ENCODE measurements at regions not wholly inside any gene's neighbourhood (a gene's known extent, or its start where the extent isn't known, plus 50 kb on each side); places are given as distances from the start of the nearest gene placed in this dataset.

DNA sequence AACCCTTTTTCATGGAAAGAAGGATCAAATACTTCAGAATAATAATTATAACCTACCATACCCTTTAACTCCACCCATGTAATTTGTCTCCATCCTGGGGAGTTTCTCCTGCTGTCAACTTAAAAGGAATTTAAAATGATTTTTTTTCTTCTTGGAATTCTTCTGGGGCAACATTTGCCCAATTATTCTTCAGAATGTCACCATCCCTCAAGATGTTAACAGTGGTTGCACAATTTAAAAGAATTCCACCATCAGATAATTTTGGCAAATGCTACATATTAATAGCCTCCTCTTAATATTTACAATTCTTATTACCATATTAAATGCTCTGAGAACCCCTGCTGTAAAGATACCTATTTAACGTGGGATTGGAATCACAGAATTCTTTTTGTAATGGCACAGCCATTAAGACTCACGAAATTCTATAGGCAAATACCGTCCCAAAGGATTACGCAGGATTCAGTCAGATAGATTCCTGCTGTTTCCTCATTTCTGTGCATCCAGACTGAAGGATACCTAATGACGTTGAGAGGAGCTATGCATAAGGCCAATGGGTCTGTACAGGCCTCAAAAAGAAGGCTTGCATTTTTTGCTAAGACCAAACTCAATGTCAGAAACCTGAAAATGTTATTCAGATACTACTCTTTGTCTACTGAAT, 177.5 kb downstream of the DAD1 start:
- Histone ChIP-seq H3K36me3 (no peaks in the 10 kb centered on the region), H3K27ac (no peak overlapping the region), H3K9me3 (no peaks in the 10 kb centered on the region), H3K4me1 (no peaks in the 10 kb centered on the region), H3K4me3 (no peak overlapping the region), H3K27me3 (no peaks in the 10 kb centered on the region)
- no peak for TF ChIP-seq POLR2A (IDR thresholded peaks at IDR 0.05)
- no peak for TF ChIP-seq POLR2AphosphoS5 (IDR thresholded peaks at IDR 0.05)
- TF ChIP-seq, protein P1, sequence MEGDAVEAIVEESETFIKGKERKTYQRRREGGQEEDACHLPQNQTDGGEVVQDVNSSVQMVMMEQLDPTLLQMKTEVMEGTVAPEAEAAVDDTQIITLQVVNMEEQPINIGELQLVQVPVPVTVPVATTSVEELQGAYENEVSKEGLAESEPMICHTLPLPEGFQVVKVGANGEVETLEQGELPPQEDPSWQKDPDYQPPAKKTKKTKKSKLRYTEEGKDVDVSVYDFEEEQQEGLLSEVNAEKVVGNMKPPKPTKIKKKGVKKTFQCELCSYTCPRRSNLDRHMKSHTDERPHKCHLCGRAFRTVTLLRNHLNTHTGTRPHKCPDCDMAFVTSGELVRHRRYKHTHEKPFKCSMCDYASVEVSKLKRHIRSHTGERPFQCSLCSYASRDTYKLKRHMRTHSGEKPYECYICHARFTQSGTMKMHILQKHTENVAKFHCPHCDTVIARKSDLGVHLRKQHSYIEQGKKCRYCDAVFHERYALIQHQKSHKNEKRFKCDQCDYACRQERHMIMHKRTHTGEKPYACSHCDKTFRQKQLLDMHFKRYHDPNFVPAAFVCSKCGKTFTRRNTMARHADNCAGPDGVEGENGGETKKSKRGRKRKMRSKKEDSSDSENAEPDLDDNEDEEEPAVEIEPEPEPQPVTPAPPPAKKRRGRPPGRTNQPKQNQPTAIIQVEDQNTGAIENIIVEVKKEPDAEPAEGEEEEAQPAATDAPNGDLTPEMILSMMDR (IDR thresholded peaks at IDR 0.05): no peak
- DNase-seq (ENCODE audit: low spot score in 2 of 2): no peak
- intact Hi-C loops (cut with DNase I; ENCODE audit: low total_unique reads): no loop called here

DNA sequence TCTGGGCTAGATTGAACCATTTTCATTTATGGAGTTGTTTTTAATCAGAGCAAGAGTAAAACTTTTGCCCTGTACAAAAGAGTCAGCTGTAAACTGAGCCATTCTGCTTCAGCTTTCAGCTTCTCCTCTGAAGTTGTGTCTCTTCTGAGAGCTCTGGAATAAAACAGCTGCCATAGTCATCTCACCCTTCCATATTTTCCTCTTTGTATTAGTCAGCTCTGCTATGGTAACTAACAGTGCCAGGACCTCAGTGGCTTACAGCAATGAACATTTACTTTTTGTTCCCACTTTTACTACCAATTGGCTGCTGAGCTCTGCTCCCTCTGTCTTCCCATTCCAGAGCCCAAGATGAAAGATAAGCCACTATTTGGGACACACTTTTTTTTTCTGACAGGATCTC, 178.5 kb downstream of the DAD1 start:
- no peaks in the 10 kb centered on the region for H3K27me3 ChIP-seq
- DNase-seq (ENCODE audit: low spot score in 2 of 2): no peak
- H3K36me3 ChIP-seq: no peaks in the 10 kb centered on the region
- no peak for TF ChIP-seq POLR2A (IDR thresholded peaks at IDR 0.05)
- TF ChIP-seq, protein P1 (IDR thresholded peaks at IDR 0.05): no peak
- TF ChIP-seq POLR2AphosphoS5 (IDR thresholded peaks at IDR 0.05): no peak
- H3K9me3 ChIP-seq: no peaks in the 10 kb centered on the region
- intact Hi-C loops (cut with DNase I; ENCODE audit: low total_unique reads): no loop called here
- no peak overlapping the region for H3K4me3 ChIP-seq
- no peaks in the 10 kb centered on the region for H3K4me1 ChIP-seq
- H3K27ac ChIP-seq: no peak overlapping the region

DNA sequence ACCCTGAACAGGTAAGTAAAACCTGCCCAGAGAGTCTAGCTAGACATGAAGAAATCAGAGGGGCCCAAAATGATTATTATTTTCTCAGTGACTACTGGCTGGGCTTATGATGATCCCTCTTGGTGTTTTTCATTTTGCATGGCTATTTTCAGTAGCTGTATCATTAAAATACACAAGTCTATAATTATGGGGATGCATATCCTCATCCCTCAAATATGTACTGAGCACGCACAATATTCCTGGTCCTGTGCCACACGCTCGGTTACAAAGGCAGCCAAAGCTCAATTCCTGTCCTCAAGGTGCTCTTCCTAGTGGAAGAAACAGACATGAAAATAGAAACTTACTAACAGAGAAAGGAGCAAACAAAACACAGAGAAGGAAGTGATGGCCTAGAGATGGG, 180.0 kb downstream of the DAD1 start:
- intact Hi-C loops (cut with DNase I; ENCODE audit: low total_unique reads): no loop called here
- no peak for TF ChIP-seq POLR2AphosphoS5 (IDR thresholded peaks at IDR 0.05)
- Histone ChIP-seq H3K27me3 (no peaks in the 10 kb centered on the region), H3K36me3 (no peaks in the 10 kb centered on the region), H3K27ac (no peak overlapping the region), H3K4me1 (no peaks in the 10 kb centered on the region), H3K4me3 (no peak overlapping the region), H3K9me3 (no peaks in the 10 kb centered on the region)
- no peak for DNase-seq (ENCODE audit: low spot score in 2 of 2)

DNA sequence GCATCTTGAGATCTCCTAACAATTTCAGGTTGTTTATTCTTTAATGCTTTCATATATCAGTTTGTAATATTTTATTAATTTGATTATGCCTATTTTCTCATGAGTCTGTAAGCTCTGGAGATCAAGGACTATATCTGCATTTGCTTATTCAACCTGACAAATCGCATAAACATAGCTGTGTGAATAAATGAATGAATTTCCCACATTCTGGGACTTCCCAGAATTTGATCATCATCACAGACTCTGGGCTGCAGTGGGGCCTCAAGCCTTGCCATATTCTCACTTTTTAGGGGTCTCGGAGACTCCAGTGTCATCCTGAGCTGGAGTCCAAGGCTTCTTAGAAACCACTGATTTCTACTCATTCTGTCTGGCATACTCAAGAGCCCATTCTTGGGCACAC, 180.5 kb downstream of the DAD1 start:
- no peak for DNase-seq (ENCODE audit: low spot score in 2 of 2)
- TF ChIP-seq, protein P1 (IDR thresholded peaks at IDR 0.05): no peak
- TF ChIP-seq POLR2AphosphoS5 (IDR thresholded peaks at IDR 0.05): no peak
- no peak for TF ChIP-seq POLR2A (IDR thresholded peaks at IDR 0.05)
- Histone ChIP-seq H3K36me3 (no peaks in the 10 kb centered on the region), H3K27ac (no peak overlapping the region), H3K27me3 (no peaks in the 10 kb centered on the region), H3K4me1 (no peaks in the 10 kb centered on the region), H3K4me3 (no peak overlapping the region), H3K9me3 (no peaks in the 10 kb centered on the region)
- intact Hi-C loops (cut with DNase I; ENCODE audit: low total_unique reads): no loop called here

DNA sequence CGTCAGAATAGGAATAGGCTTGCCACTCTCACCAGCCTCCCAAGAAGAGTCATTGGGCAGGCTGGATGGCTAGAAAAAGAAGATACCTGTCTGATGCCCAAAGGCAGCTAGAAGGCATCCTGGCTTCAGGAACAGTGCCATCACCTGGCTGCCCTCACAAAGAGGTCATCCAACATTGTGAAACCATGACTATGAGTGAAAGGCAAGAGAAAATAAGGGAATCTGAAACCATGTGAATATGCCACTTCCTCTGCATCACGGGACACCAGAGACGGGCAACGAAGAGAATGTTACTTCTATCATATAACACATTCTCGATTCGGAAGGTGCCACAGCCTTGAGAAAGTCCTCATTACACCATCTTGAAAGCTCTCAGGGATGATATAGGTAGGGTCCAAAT, 182.0 kb downstream of the DAD1 start:
- Histone ChIP-seq H3K4me3 (no peak overlapping the region), H3K9me3 (no peaks in the 10 kb centered on the region), H3K4me1 (no peaks in the 10 kb centered on the region), H3K36me3 (no peaks in the 10 kb centered on the region), H3K27me3 (no peaks in the 10 kb centered on the region), H3K27ac (no peak overlapping the region)
- intact Hi-C loops (cut with DNase I; ENCODE audit: low total_unique reads): no loop called here
- no peak for DNase-seq (ENCODE audit: low spot score in 2 of 2)
- TF ChIP-seq, protein P1 (IDR thresholded peaks at IDR 0.05): no peak
- TF ChIP-seq POLR2AphosphoS5 (IDR thresholded peaks at IDR 0.05) (no peak), POLR2A (IDR thresholded peaks at IDR 0.05) (no peak)

DNA sequence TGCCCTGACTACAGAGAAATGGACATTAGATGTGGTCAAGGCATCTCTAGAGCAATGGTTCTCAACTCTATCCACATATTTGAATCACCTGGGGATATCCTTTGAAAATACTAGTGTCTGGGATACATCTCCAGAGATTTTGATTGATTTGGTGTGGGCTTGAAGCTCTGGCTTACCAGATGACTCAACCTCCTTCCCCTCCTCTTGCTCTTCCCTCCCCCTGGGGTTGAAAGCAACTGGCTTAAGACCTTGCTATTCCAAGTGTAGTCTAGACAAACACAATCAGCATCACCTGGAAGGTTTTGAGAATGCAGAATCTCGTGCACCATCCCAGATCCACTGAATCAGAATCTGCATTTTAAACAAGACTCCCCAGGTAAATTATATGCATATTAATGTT, 183.8 kb downstream of the DAD1 start:
- no peak for DNase-seq (ENCODE audit: low spot score in 2 of 2)
- no peaks in the 10 kb centered on the region for H3K4me1 ChIP-seq
- no peaks in the 10 kb centered on the region for H3K9me3 ChIP-seq
- intact Hi-C loops (cut with DNase I; ENCODE audit: low total_unique reads): no loop called here
- no peak overlapping the region for H3K4me3 ChIP-seq
- H3K27ac ChIP-seq: no peak overlapping the region
- no peaks in the 10 kb centered on the region for H3K27me3 ChIP-seq
- TF ChIP-seq, protein P1 (IDR thresholded peaks at IDR 0.05): no peak
- TF ChIP-seq POLR2A (IDR thresholded peaks at IDR 0.05): no peak
- no peak for TF ChIP-seq POLR2AphosphoS5 (IDR thresholded peaks at IDR 0.05)
- H3K36me3 ChIP-seq: no peaks in the 10 kb centered on the region
